IMR-90 (cell line): ENCODE measurements at regions not wholly inside any gene's neighbourhood (a gene's known extent, or its start where the extent isn't known, plus 50 kb on each side); places are given as distances from the start of the nearest gene placed in this dataset.

Source experiments
- ATAC-seq: fragments of 200-7000 bp; cut with Tn5 transposase; 2 replicates; pipeline ENCODE4 v1.9.1; 2020; ENCODE audit warnings: low read depth, mild to moderate bottlenecking, moderate library complexity
- BruUV-seq: library from RNA; stranded (reverse); fragments of 400-500 nt; replicated peaks from 2 replicates; lab custom pipeline; 2021; lab: Mats Ljungman, UMichigan
- CTCF ChIA-PET: fragments of 300-600 bp; formaldehyde crosslinking; extraction: SDS; loops from one replicate; lab custom pipeline; 2021; ENCODE audit warnings: antibody characterized with exemption; lab: Yijun Ruan, JAX
- POLR2A ChIA-PET: fragments of 300-600 bp; sonication (Branson Sonifier 250); formaldehyde crosslinking; loops from one replicate; lab custom pipeline; 2022; ENCODE audit warnings: antibody characterized with exemption; ENCODE audit not compliant: unreplicated experiment; lab: Charles Lee
- DNase-seq: peaks from one replicate; pipeline ENCODE4 v3.0.0; 2013
- H2AFZ ChIP-seq: replicated peaks from 2 replicates; pipeline ENCODE3; 2013; ENCODE audit warnings: low read length, mild to moderate bottlenecking; ENCODE audit not compliant: poor library complexity
- H2AK5ac ChIP-seq: 2 replicates; pipeline ENCODE4 v1.6.1; 2013; ENCODE audit warnings: low read depth, low read length, inconsistent platforms
- H2AK9ac ChIP-seq: replicated peaks from 2 replicates; pipeline ENCODE3; 2013; ENCODE audit warnings: mild to moderate bottlenecking, low read depth, low read length, moderate library complexity; ENCODE audit not compliant: poor library complexity
- H2BK120ac ChIP-seq: 2 replicates; pipeline ENCODE4 v1.6.1; 2013; ENCODE audit warnings: low read depth, low read length, inconsistent platforms
- H2BK15ac ChIP-seq: 3 replicates; pipeline ENCODE4 v1.6.1; 2013; ENCODE audit warnings: low read depth, low read length, inconsistent platforms
- H2BK20ac ChIP-seq: 2 replicates; pipeline ENCODE4 v1.6.1; 2013; ENCODE audit warnings: low read depth, mild to moderate bottlenecking, inconsistent platforms, low read length, moderate library complexity
- H2BK5ac ChIP-seq: 2 replicates; pipeline ENCODE4 v1.6.1; 2013; ENCODE audit warnings: mild to moderate bottlenecking, low read depth, low read length, inconsistent platforms; ENCODE audit not compliant: poor library complexity, severe bottlenecking
- H3K14ac ChIP-seq: replicated peaks from 2 replicates; pipeline ENCODE4 v1.6.1; 2013; ENCODE audit warnings: low read depth, low read length, inconsistent platforms
- H3K18ac ChIP-seq: 2 replicates; pipeline ENCODE4 v1.6.1; 2013; ENCODE audit warnings: low read depth, low read length, control low read depth
- H3K23ac ChIP-seq: 2 replicates; pipeline ENCODE4 v1.6.1; 2013; ENCODE audit warnings: low read depth, low read length, inconsistent platforms
- H3K27ac ChIP-seq: 2 replicates; pipeline ENCODE4 v1.5.1; 2013; ENCODE audit warnings: mild to moderate bottlenecking, control low read depth, low read length; ENCODE audit not compliant: insufficient read depth
- H3K27me3 ChIP-seq: 2 replicates; pipeline ENCODE4 v1.6.1; 2013; ENCODE audit warnings: low read length; ENCODE audit not compliant: control insufficient read depth, insufficient read depth
- H3K36me3 ChIP-seq: 2 replicates; pipeline ENCODE4 v1.6.1; 2013; ENCODE audit warnings: low read length, mixed read lengths; ENCODE audit not compliant: control insufficient read depth, insufficient read depth
- H3K4ac ChIP-seq: 2 replicates; pipeline ENCODE4 v1.6.1; 2013; ENCODE audit warnings: low read depth, low read length, inconsistent platforms
- H3K4me1 ChIP-seq: 2 replicates; pipeline ENCODE4 v1.6.1; 2013; ENCODE audit warnings: low read length, mixed read lengths; ENCODE audit not compliant: control insufficient read depth, insufficient read depth
- H3K4me2 ChIP-seq: 2 replicates; pipeline ENCODE4 v1.6.1; 2013; ENCODE audit warnings: low read depth, mild to moderate bottlenecking, control low read depth, low read length, moderate library complexity
- H3K4me3 ChIP-seq: 2 replicates; pipeline ENCODE4 v1.5.1; 2013; ENCODE audit warnings: low read depth, mild to moderate bottlenecking, control low read depth, low read length, moderate library complexity; ENCODE audit not compliant: insufficient read depth
- H3K56ac ChIP-seq: 2 replicates; pipeline ENCODE4 v1.6.1; 2013; ENCODE audit warnings: low read length, inconsistent platforms; ENCODE audit not compliant: insufficient read depth; ENCODE audit errors: extremely low read depth
- H3K79me1 ChIP-seq, 2 experiments: 2 replicates each; pipeline ENCODE4 v1.6.1; 2013; ENCODE audit warnings: low read length in 2 of 2, inconsistent platforms in 1 of 2, low read depth in 1 of 2
- H3K9ac ChIP-seq: 2 replicates; pipeline ENCODE4 v1.6.1; 2013; ENCODE audit warnings: low read depth, low read length, control low read depth
- H3K9me1 ChIP-seq: 2 replicates; pipeline ENCODE4 v1.6.1; 2013; ENCODE audit warnings: low read length, inconsistent platforms; ENCODE audit not compliant: insufficient read depth
- H3K9me3 ChIP-seq: 2 replicates; pipeline ENCODE4 v1.6.1; 2013; ENCODE audit warnings: low read length; ENCODE audit not compliant: control insufficient read depth, insufficient read depth
- H4K20me1 ChIP-seq: 2 replicates; pipeline ENCODE4 v1.6.1; 2013; ENCODE audit warnings: low read length, inconsistent platforms; ENCODE audit not compliant: insufficient read depth
- H4K5ac ChIP-seq: 2 replicates; pipeline ENCODE4 v1.6.1; 2013; ENCODE audit warnings: mild to moderate bottlenecking, low read depth, low read length, control low read depth
- H4K8ac ChIP-seq, 2 experiments: 2 replicates each; pipeline ENCODE4 v1.6.1; 2013; ENCODE audit warnings: low read depth in 2 of 2, low read length in 2 of 2, control low read depth in 1 of 2, inconsistent platforms in 1 of 2
- H4K91ac ChIP-seq: 2 replicates; pipeline ENCODE4 v1.6.1; 2013; ENCODE audit warnings: low read depth, low read length, inconsistent platforms; ENCODE audit not compliant: insufficient read depth
- MAFK ChIP-seq: IDR thresholded peaks from 2 replicates; pipeline ENCODE4 v1.6.1; 2012; ENCODE audit warnings: low read depth, low read length, improper control_type of control experiment
- POLR2A ChIP-seq: IDR thresholded peaks from 2 replicates; pipeline ENCODE4 v1.6.1; 2012; ENCODE audit warnings: mild to moderate bottlenecking, low read depth, low read length
- WGBS, 2 experiments: methylation state at CpG; one replicate each; pipeline versions ENCODE4 v1.1.5 to v1.1.7; 2013; ENCODE audit warnings: missing lambda C conversion rate in 2 of 2; ENCODE audit not compliant: insufficient read length in 1 of 2; ENCODE audit errors: extremely low coverage in 2 of 2; 5-methylcytosine and 5-hydroxymethylcytosine counted together
- dilution Hi-C: fragments of 300-500 bp; cut with HindIII; formaldehyde crosslinking; loops from one replicate; pipeline ENCODE4 v1.14.3; 2018; ENCODE audit warnings: low sequenced_read_pairs; ENCODE audit not compliant: unreplicated experiment
- in situ Hi-C: fragments of 300-500 bp; cut with MboI; formaldehyde crosslinking; loops from 3 replicates; pipeline ENCODE4 v1.14.3; 2019; ENCODE audit warnings: low sequenced_read_pairs, inconsistent platforms, mixed read lengths
- intact Hi-C: fragments of 100-400 bp; cut with micrococcal nuclease; formaldehyde crosslinking; loops from 2 replicates; pipeline ENCODE4 v1.10.0; 2022

GRCh38 chr7:106465704-106466468, 181.1 kb upstream of the NAMPT start:
- no peak overlapping the region for H3K4me3 ChIP-seq
- H3K4me2 ChIP-seq, result no peak overlapping the region
- no peaks in the 10 kb centered on the region for H4K20me1 ChIP-seq
- H2AFZ ChIP-seq, result no peak overlapping the region
- H3K23ac ChIP-seq, result no peak overlapping the region
- no peaks in the 10 kb centered on the region for H3K36me3 ChIP-seq
- H2BK15ac ChIP-seq, result no peak overlapping the region
- H2AK9ac ChIP-seq, result no peak overlapping the region
- intact Hi-C loops, result no loop called here
- no peak overlapping the region for H2AK5ac ChIP-seq
- no peak overlapping the region for H2BK120ac ChIP-seq
- no peak overlapping the region; the same call in 1 of the 2 replicates for H3K56ac ChIP-seq
- H3K14ac ChIP-seq, result no peak overlapping the region
- WGBS, 2 experiments, result no CpG with 5 or more reads among the region's 5 CpGs
- H4K8ac ChIP-seq, result no peak overlapping the region
- CTCF ChIA-PET, result interaction anchor here (2.5 kb wide), 1 partner anchor 289 kb away, joined by 16 read pairs; no protein-coding TSS in a partner anchor
- no peak overlapping the region for H3K4ac ChIP-seq
- no peaks in the 10 kb centered on the region for H3K4me1 ChIP-seq
- POLR2A ChIA-PET, result no interaction called here
- no peaks in the 10 kb centered on the region for H3K9me3 ChIP-seq
- H4K5ac ChIP-seq, result no peak overlapping the region
- H4K91ac ChIP-seq, result no peak overlapping the region
- no peaks in the 10 kb centered on the region; the same call in 1 of the 2 replicates for H3K9me1 ChIP-seq
- no peak overlapping the region for H3K9ac ChIP-seq
- TF ChIP-seq MAFK (no peak), POLR2A (no peak)
- H3K18ac ChIP-seq, result no peak overlapping the region
- dilution Hi-C loops, result no loop called here
- H2BK5ac ChIP-seq, result no peak overlapping the region
- in situ Hi-C loops, result loop anchor here (10.0 kb wide), 1 partner anchor 191 kb away; no protein-coding TSS in a partner anchor
- no peak overlapping the region for H2BK20ac ChIP-seq
- H3K79me1 ChIP-seq, result no peaks in the 10 kb centered on the region
- BruUV-seq, result no TSS peak
- no peak overlapping the region for H3K27ac ChIP-seq
- no peaks in the 10 kb centered on the region for H3K27me3 ChIP-seq
- no peak for DNase-seq
- no peak for ATAC-seq
